Panc1 (cell line): ENCODE measurements at regions not wholly inside any gene's neighbourhood (a gene's known extent, or its start where the extent isn't known, plus 50 kb on each side); places are given as distances from the start of the nearest gene placed in this dataset.
"Not testable (repeated sequence)": the region's sequence is repeated elsewhere in the genome, so short reads cannot be mapped to it uniquely, and the experiment has no call there.

Experiments used
- ATAC-seq: fragments of 200-7000 bp; cut with Tn5 transposase; 2 replicates; pipeline ENCODE4 v1.9.1; 2020; ENCODE audit warnings: mild to moderate bottlenecking, moderate library complexity
- BruUV-seq: library from RNA; stranded (reverse); fragments of 400-500 nt; replicated peaks from 2 replicates; lab custom pipeline; 2021; lab: Mats Ljungman, UMichigan
- CTCF ChIA-PET: fragments of 300-600 bp; sonication (Branson Sonifier 250); formaldehyde crosslinking; loops from one replicate; lab custom pipeline; 2022; ENCODE audit warnings: antibody characterized with exemption; lab: Charles Lee
- POLR2A ChIA-PET: fragments of 300-600 bp; sonication (Branson Sonifier 250); formaldehyde crosslinking; loops from one replicate; lab custom pipeline; 2022; ENCODE audit warnings: antibody characterized with exemption; lab: Charles Lee
- DNase-seq: peaks from one replicate; pipeline ENCODE4 v3.0.0-alpha.2; 2010; ENCODE audit warnings: low read depth, low spot score
- H3K27ac ChIP-seq: 2 replicates; pipeline ENCODE4 v1.5.1; 2011; ENCODE audit warnings: mild to moderate bottlenecking, low read length, inconsistent platforms
- H3K27me3 ChIP-seq: fragments of 200-500 bp; sonication (Bioruptor generic); 2 replicates; pipeline ENCODE4 v1.6.0; 2014; ENCODE audit warnings: low read length, inconsistent platforms; ENCODE audit not compliant: control insufficient read depth, insufficient read depth
- H3K36me3 ChIP-seq: fragments of 200-500 bp; sonication (Bioruptor generic); 2 replicates; pipeline ENCODE4 v1.5.1; 2014; ENCODE audit warnings: inconsistent platforms, mild to moderate bottlenecking, low read length, moderate library complexity; ENCODE audit not compliant: control insufficient read depth, insufficient read depth
- H3K4me1 ChIP-seq: 2 replicates; pipeline ENCODE4 v1.5.1; 2011; ENCODE audit warnings: inconsistent platforms, mild to moderate bottlenecking, low read length, moderate library complexity; ENCODE audit not compliant: control insufficient read depth, insufficient read depth
- H3K4me3 ChIP-seq, 2 experiments: 2 replicates each; pipeline ENCODE4 v1.5.1; 2011 to 2012; ENCODE audit warnings: low read depth in 2 of 2, low read length in 2 of 2, mild to moderate bottlenecking in 2 of 2, inconsistent platforms in 1 of 2, moderate library complexity in 1 of 2
- H3K9me3 ChIP-seq: fragments of 200-500 bp; sonication (Bioruptor generic); 2 replicates; pipeline ENCODE4 v1.5.1; 2014; ENCODE audit warnings: low read depth, mild to moderate bottlenecking, inconsistent platforms, low read length, moderate library complexity; ENCODE audit not compliant: control insufficient read depth, insufficient read depth
- CTCF ChIP-seq: fragments of 450-650 bp; IDR thresholded peaks from 2 replicates; pipeline ENCODE4 v1.5.1; 2017; ENCODE audit warnings: mild to moderate bottlenecking
- POLR2AphosphoS5 ChIP-seq: IDR thresholded peaks from 2 replicates; pipeline ENCODE4 v1.6.1; 2012; ENCODE audit warnings: mild to moderate bottlenecking, low read depth, low read length, moderate library complexity
- SIN3A ChIP-seq: IDR thresholded peaks from 2 replicates; pipeline ENCODE4 v1.6.1; 2012; ENCODE audit warnings: low read depth, mild to moderate bottlenecking, low read length, moderate library complexity, borderline replicate concordance; ENCODE audit not compliant: insufficient read depth
- TCF7L2 ChIP-seq: IDR thresholded peaks from 2 replicates; pipeline ENCODE4 v1.6.1; 2011; ENCODE audit warnings: mild to moderate bottlenecking, low read depth, low read length, inconsistent platforms
- in situ Hi-C: cut with HindIII; loops from 2 replicates; pipeline ENCODE4 v1.10.0; 2016; ENCODE audit warnings: low sequenced_read_pairs, low pct_unique_long_range_greater_than_20kb
- intact Hi-C: fragments of 100-400 bp; cut with micrococcal nuclease; formaldehyde crosslinking; loops from one replicate; pipeline ENCODE4 v1.10.0; 2022; ENCODE audit not compliant: unreplicated experiment
- TF ChIP-seq, protein P1 (sequence below), 2 experiments: IDR thresholded peaks; 2 replicates each; pipeline ENCODE4 v1.6.1; 2011 to 2012; ENCODE audit warnings: low read depth in 2 of 2, control low read depth in 1 of 2, low read length in 1 of 2, mild to moderate bottlenecking in 1 of 2, moderate library complexity in 1 of 2; ENCODE audit not compliant: insufficient read depth in 1 of 2

GRCh38 chr18:78492064-78492812 lies 487.4 kb upstream of the SALL3 start:
- no peaks in the 10 kb centered on the region for H3K27me3 ChIP-seq
- H3K27ac ChIP-seq = no peak overlapping the region
- no TSS peak for BruUV-seq
- ChIA-PET POLR2A (no interaction called here), CTCF (no interaction called here)
- no peaks in the 10 kb centered on the region for H3K4me1 ChIP-seq
- no peaks in the 10 kb centered on the region for H3K36me3 ChIP-seq
- H3K9me3 ChIP-seq = no peaks in the 10 kb centered on the region
- TF ChIP-seq CTCF (no peak), TCF7L2 (no peak), SIN3A (no peak), POLR2AphosphoS5 (no peak)
- TF ChIP-seq, protein P1, sequence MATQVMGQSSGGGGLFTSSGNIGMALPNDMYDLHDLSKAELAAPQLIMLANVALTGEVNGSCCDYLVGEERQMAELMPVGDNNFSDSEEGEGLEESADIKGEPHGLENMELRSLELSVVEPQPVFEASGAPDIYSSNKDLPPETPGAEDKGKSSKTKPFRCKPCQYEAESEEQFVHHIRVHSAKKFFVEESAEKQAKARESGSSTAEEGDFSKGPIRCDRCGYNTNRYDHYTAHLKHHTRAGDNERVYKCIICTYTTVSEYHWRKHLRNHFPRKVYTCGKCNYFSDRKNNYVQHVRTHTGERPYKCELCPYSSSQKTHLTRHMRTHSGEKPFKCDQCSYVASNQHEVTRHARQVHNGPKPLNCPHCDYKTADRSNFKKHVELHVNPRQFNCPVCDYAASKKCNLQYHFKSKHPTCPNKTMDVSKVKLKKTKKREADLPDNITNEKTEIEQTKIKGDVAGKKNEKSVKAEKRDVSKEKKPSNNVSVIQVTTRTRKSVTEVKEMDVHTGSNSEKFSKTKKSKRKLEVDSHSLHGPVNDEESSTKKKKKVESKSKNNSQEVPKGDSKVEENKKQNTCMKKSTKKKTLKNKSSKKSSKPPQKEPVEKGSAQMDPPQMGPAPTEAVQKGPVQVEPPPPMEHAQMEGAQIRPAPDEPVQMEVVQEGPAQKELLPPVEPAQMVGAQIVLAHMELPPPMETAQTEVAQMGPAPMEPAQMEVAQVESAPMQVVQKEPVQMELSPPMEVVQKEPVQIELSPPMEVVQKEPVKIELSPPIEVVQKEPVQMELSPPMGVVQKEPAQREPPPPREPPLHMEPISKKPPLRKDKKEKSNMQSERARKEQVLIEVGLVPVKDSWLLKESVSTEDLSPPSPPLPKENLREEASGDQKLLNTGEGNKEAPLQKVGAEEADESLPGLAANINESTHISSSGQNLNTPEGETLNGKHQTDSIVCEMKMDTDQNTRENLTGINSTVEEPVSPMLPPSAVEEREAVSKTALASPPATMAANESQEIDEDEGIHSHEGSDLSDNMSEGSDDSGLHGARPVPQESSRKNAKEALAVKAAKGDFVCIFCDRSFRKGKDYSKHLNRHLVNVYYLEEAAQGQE (IDR thresholded peaks at IDR 0.05; ENCODE audit: insufficient read depth in 1 of 2, low read depth in 2 of 2, low read length in 1 of 2) = no peak
- DNase-seq = no peak
- no peak overlapping the region for H3K4me3 ChIP-seq
- no peak for ATAC-seq
- in situ Hi-C loops (no loop called here), intact Hi-C loops (no loop called here)

DNA sequence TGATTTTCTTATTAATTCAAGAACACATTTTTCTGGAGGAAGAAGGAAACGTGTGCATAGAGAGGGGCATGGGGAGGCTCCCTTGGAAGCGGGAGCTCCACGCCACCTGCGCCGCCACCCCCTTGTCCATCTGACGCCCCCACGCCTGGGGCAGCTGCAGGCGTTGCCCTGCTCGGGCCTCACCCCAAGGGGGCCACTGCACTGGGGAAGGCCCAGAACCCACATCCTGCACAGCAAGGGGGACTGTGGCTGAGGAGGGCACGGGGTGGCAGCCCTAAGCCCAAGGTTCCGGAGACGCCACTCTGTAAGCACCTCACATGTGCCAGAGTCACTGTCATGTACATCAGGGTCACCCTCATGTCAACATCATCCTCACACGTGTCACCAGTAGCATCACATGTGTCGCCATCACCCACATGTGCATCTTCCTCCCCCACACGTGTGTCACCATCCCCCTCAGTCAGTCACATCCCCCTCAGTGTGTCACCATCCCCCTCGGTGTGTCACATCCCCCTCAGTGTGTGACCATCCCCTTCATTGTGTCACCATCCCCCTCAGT lies 486.7 kb upstream of the SALL3 start:
- intact Hi-C loops = no loop called here
- Histone ChIP-seq H3K9me3 (no peaks in the 10 kb centered on the region), H3K4me1 (no peaks in the 10 kb centered on the region), H3K36me3 (no peaks in the 10 kb centered on the region), H3K27me3 (no peaks in the 10 kb centered on the region), H3K27ac (no peak overlapping the region), H3K4me3 (no peak overlapping the region)
- BruUV-seq = no TSS peak
- TF ChIP-seq POLR2AphosphoS5 = no peak
- no peak for TF ChIP-seq TCF7L2
- TF ChIP-seq CTCF = no peak
- TF ChIP-seq, protein P1 (IDR thresholded peaks at IDR 0.05; ENCODE audit: insufficient read depth in 1 of 2, low read depth in 2 of 2, low read length in 1 of 2) = no peak
- no peak for TF ChIP-seq SIN3A
- DNase-seq = no peak
- in situ Hi-C loops = no loop called here
- CTCF ChIA-PET = no interaction called here
- ATAC-seq = no peak
- POLR2A ChIA-PET = no interaction called here

- H3K9me3 ChIP-seq, DNase-seq, H3K4me1 ChIP-seq, BruUV-seq, H3K4me3 ChIP-seq, H3K36me3 ChIP-seq, POLR2A ChIA-PET, H3K27ac ChIP-seq, H3K27me3 ChIP-seq, in situ Hi-C loops, ATAC-seq, CTCF ChIA-PET, intact Hi-C loops: not testable (repeated sequence)
These were observed 486.1 kb upstream of the SALL3 start for GRCh38 chr18:78493490-78493889.
